ENCODE measurements at regions not wholly inside any gene's neighbourhood (a gene's known extent, or its start where the extent isn't known, plus 50 kb on each side); places are given as distances from the start of the nearest gene placed in this dataset.

DNA sequence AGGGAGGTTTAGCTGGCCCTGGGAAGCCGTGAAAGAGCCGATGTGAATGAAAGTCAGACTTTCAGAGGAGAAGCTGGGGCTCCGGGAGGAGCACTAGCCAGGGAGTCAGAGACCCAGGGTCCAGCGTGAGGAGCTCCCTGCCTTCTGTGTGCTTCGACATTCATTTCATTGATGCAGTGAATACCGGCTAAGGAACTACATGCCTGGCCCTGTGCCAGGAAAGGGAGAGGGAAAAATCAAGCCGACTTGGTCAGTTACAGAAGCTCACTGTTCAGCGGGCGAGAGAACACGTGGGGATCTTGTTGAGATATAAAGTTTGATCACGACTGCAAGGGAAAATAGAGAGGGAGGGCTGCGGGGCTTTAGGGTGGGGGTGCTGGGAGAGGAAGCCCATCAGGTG lies 76.7 kb upstream of the RUNX3 start:
- no peaks in the 10 kb centered on the region for H3K27me3 ChIP-seq (ENCODE audit: control insufficient read depth in 2 of 2, insufficient read depth in 2 of 2, low read length in 2 of 2)
- no peaks in the 10 kb centered on the region for H3K79me2 ChIP-seq (ENCODE audit: insufficient read depth, low read length)
- H3K27ac ChIP-seq (ENCODE audit: low read depth in 1 of 2, low read length in 2 of 2) = peak overlapping the region; percentile 60 to 76
- peaks cover 47 to 54% of the 10 kb centered on the region in 2 donors for H3K4me1 ChIP-seq (ENCODE audit: control insufficient read depth in 1 of 2, insufficient read depth in 2 of 2, low read length in 2 of 2)
- peaks cover 0 to 6% of the 10 kb centered on the region in 2 donors for H3K9me3 ChIP-seq (replicated peaks in 1 of 2; ENCODE audit: control insufficient read depth in 1 of 2, insufficient read depth in 1 of 2, low read length in 2 of 2)
- H3K4me3 Mint-ChIP-seq = peak overlapping the region; percentile 59 to 86
- 30% methylated on average over 12 of the region's 12 CpGs for WGBS (ENCODE audit: insufficient coverage)
- no peak for TF ChIP-seq CTCF (IDR thresholded peaks at IDR 0.05)
- no peak overlapping the region for H3K9ac ChIP-seq (ENCODE audit: insufficient read depth, low read length, poor library complexity, severe bottlenecking)
- peaks cover 60% of the 10 kb centered on the region for H3K4me1 Mint-ChIP-seq
- H3K36me3 ChIP-seq (replicated peaks in 1 of 2; ENCODE audit: control insufficient read depth in 1 of 2, insufficient read depth in 2 of 2, low read length in 2 of 2) = no peaks in the 10 kb centered on the region
- peaks cover 0 to 4% (median 0%) of the 10 kb centered on the region in 7 donors for H3K9me3 Mint-ChIP-seq
- peak; percentile 45 to 58 (median 50) for DNase-seq
- H3K36me3 Mint-ChIP-seq = peaks cover 2 to 3% of the 10 kb centered on the region in 2 donors
- peak overlapping the region in 1 of 3 experiments; percentile 41 for H3K4me3 ChIP-seq (replicated peaks in 1 of 3; ENCODE audit: low read depth in 2 of 3, low read length in 3 of 3)
- peak overlapping the region in 6 of 7 donors; percentile 6 to 94 (median 90) for H3K27ac Mint-ChIP-seq
- peaks cover 0 to 5% (median 4%) of the 10 kb centered on the region in 3 donors for H3K27me3 Mint-ChIP-seq (ENCODE audit: low read depth in 3 of 3)
- no peaks in the 10 kb centered on the region for H4K20me1 ChIP-seq (ENCODE audit: insufficient read depth, low read length)
- peak overlapping the region; percentile 5 for H3K4me2 ChIP-seq (replicated peaks; ENCODE audit: extremely low read depth, low read length, poor library complexity, severe bottlenecking)
- intact Hi-C loops (cut with micrococcal nuclease) = loop anchor here in 1 of 2 donors (5.0 kb wide), 2 partner anchors 34 to 36 kb away; no protein-coding TSS in a partner anchor
- no peak overlapping the region for H2AFZ ChIP-seq (ENCODE audit: insufficient read depth, low read depth, low read length, poor library complexity, severe bottlenecking)

DNA sequence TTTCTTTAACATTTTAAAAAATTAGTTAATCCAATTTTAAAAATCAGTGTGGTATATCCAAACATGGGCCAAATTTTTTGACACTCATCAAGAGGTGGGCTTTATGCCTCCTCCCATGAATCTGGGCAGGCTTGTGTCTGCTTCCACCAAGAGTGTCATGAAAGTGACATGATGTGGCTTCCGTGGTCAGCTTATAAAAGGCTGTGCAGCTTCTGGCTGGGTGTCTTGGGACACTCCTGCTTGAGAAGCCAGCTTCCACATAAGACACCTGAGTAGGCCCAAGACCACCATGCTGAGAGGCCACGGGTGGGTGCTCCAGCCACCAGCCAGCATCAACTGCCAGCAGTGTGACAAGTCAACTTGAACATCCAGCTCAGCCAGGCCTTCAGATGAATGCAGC lies 74.3 kb upstream of the RUNX3 start:
- 68% methylated on average over 2 of the region's 2 CpGs for WGBS (ENCODE audit: insufficient coverage)

More for the DNA sequence above, 74.3 kb upstream of the RUNX3 start:
- no peak overlapping the region for H3K4me3 ChIP-seq (replicated peaks in 1 of 3; ENCODE audit: low read depth in 2 of 3, low read length in 3 of 3)
- H3K4me1 ChIP-seq (ENCODE audit: control insufficient read depth in 1 of 2, insufficient read depth in 2 of 2, low read length in 2 of 2) = peaks cover 33% of the 10 kb centered on the region in 2 donors
- peaks cover 42% of the 10 kb centered on the region for H3K4me1 Mint-ChIP-seq
- H3K36me3 ChIP-seq (replicated peaks in 1 of 2; ENCODE audit: control insufficient read depth in 1 of 2, insufficient read depth in 2 of 2, low read length in 2 of 2) = no peaks in the 10 kb centered on the region
- no peak overlapping the region for H3K27ac Mint-ChIP-seq
- intact Hi-C loops (cut with micrococcal nuclease) = no loop called here
- no peak overlapping the region for H3K4me3 Mint-ChIP-seq
- no peak for TF ChIP-seq CTCF (IDR thresholded peaks at IDR 0.05)
- no peaks in the 10 kb centered on the region for H3K79me2 ChIP-seq (ENCODE audit: insufficient read depth, low read length)
- no peaks in the 10 kb centered on the region for H3K9me3 ChIP-seq (replicated peaks in 1 of 2; ENCODE audit: control insufficient read depth in 1 of 2, insufficient read depth in 1 of 2, low read length in 2 of 2)
- no peak for DNase-seq
- no peaks in the 10 kb centered on the region for H4K20me1 ChIP-seq (ENCODE audit: insufficient read depth, low read length)
- H3K27ac ChIP-seq (ENCODE audit: low read depth in 1 of 2, low read length in 2 of 2) = no peak overlapping the region
- H3K9ac ChIP-seq (ENCODE audit: insufficient read depth, low read length, poor library complexity, severe bottlenecking) = no peak overlapping the region
- no peaks in the 10 kb centered on the region for H3K27me3 ChIP-seq (ENCODE audit: control insufficient read depth in 2 of 2, insufficient read depth in 2 of 2, low read length in 2 of 2)
- no peak overlapping the region for H3K4me2 ChIP-seq (replicated peaks; ENCODE audit: extremely low read depth, low read length, poor library complexity, severe bottlenecking)
- H2AFZ ChIP-seq (ENCODE audit: insufficient read depth, low read depth, low read length, poor library complexity, severe bottlenecking) = no peak overlapping the region
- peaks cover 0 to 9% (median 6%) of the 10 kb centered on the region in 3 donors for H3K27me3 Mint-ChIP-seq (ENCODE audit: low read depth in 3 of 3)
- peaks cover 2 to 3% of the 10 kb centered on the region in 2 donors for H3K36me3 Mint-ChIP-seq
- no peaks in the 10 kb centered on the region for H3K9me3 Mint-ChIP-seq
